HPDE6-E6E7 (cell line): ENCODE measurements at regions not wholly inside any gene's neighbourhood (a gene's known extent, or its start where the extent isn't known, plus 50 kb on each side); places are given as distances from the start of the nearest gene placed in this dataset.

Experiments
- DNase-seq: peaks from one replicate; pipeline ENCODE4 v3.0.0; 2011; ENCODE audit warnings: missing footprints; ENCODE audit errors: extremely low spot score

- peak; percentile 42 for DNase-seq
Measured at GRCh38 chr15:48040166-48040817, 80.5 kb upstream of the SLC24A5 start.

GRCh38 chr15:48041454-48041853 is 79.3 kb upstream of the SLC24A5 start:
- no peak for DNase-seq

- no peak for DNase-seq
Measured at GRCh38 chr15:48046813-48047438, 73.9 kb upstream of the SLC24A5 start.

- DNase-seq = no peak
Measured at GRCh38 chr15:48049736-48050135, 71.1 kb upstream of the SLC24A5 start.

- DNase-seq = no peak
Measured at GRCh38 chr15:48052946-48053345, 67.8 kb upstream of the SLC24A5 start.

- DNase-seq = no peak
Measured at GRCh38 chr15:48058371-48058770, 62.4 kb upstream of the SLC24A5 start.

GRCh38 chr15:48059791-48060190 is 61.0 kb upstream of the SLC24A5 start:
- DNase-seq = no peak

- DNase-seq = no peak
Measured at GRCh38 chr15:48060396-48060795, 60.4 kb upstream of the SLC24A5 start.

- DNase-seq = no peak
Measured at GRCh38 chr15:48061605-48062004, 59.2 kb upstream of the SLC24A5 start.

GRCh38 chr15:48062148-48062872 is 58.5 kb upstream of the SLC24A5 start:
- no peak for DNase-seq

- DNase-seq = no peak
Measured at GRCh38 chr15:48063411-48063985, 57.3 kb upstream of the SLC24A5 start.

- DNase-seq = no peak
Measured at GRCh38 chr15:48064421-48064820, 56.4 kb upstream of the SLC24A5 start.

GRCh38 chr15:48066456-48066855 is 54.3 kb upstream of the SLC24A5 start:
- no peak for DNase-seq
